BJ (cell line): ENCODE measurements at regions not wholly inside any gene's neighbourhood (a gene's known extent, or its start where the extent isn't known, plus 50 kb on each side); places are given as distances from the start of the nearest gene placed in this dataset.

Experiments
- CTCF ChIA-PET: fragments of 350-600 bp; formaldehyde crosslinking; extraction: SDS; loops from one replicate; lab custom pipeline; 2021; ENCODE audit warnings: antibody characterized with exemption, inconsistent platforms; lab: Yijun Ruan, JAX
- POLR2A ChIA-PET: fragments of 300-600 bp; sonication (Branson Sonifier 250); formaldehyde crosslinking; extraction: SDS; loops from one replicate; lab custom pipeline; 2021; ENCODE audit warnings: antibody characterized with exemption; lab: Charles Lee
- DNase-seq: peaks from one replicate; pipeline ENCODE4 v3.0.0-alpha.2; 2011; ENCODE audit warnings: low read depth
- H3K27me3 ChIP-seq: 2 replicates; pipeline ENCODE4 v1.6.0; 2011; ENCODE audit warnings: low read length; ENCODE audit not compliant: control insufficient read depth, insufficient read depth
- H3K36me3 ChIP-seq: 2 replicates; pipeline ENCODE4 v1.5.1; 2011; ENCODE audit warnings: low read length; ENCODE audit not compliant: control insufficient read depth, insufficient read depth
- H3K4me3 ChIP-seq: 2 replicates; pipeline ENCODE4 v1.5.1; 2011; ENCODE audit warnings: low read depth, mild to moderate bottlenecking, control low read depth, low read length
- CTCF ChIP-seq: IDR thresholded peaks from 2 replicates; pipeline ENCODE4 v1.5.1; 2011; ENCODE audit warnings: low read depth, mild to moderate bottlenecking, control low read depth, inconsistent platforms, low read length, moderate library complexity; ENCODE audit not compliant: insufficient read depth

GRCh38 chr2:57843158-57843557, 203.4 kb upstream of the VRK2 start:
- POLR2A ChIA-PET: no interaction called here
- no peak overlapping the region for H3K4me3 ChIP-seq
- CTCF ChIA-PET: no interaction called here
- no peak for DNase-seq
- H3K36me3 ChIP-seq: no peaks in the 10 kb centered on the region
- H3K27me3 ChIP-seq: no peaks in the 10 kb centered on the region; the same call in 1 of the 2 replicates
- TF ChIP-seq CTCF: no peak

GRCh38 chr2:57848723-57849122, 197.9 kb upstream of the VRK2 start:
- Histone ChIP-seq H3K4me3 (no peak overlapping the region), H3K27me3 (no peaks in the 10 kb centered on the region; the same call in 1 of the 2 replicates), H3K36me3 (no peaks in the 10 kb centered on the region)
- POLR2A ChIA-PET: no interaction called here
- DNase-seq: no peak
- CTCF ChIA-PET: no interaction called here
- no peak for TF ChIP-seq CTCF

GRCh38 chr2:57849843-57850242, 196.8 kb upstream of the VRK2 start:
- Histone ChIP-seq H3K4me3 (no peak overlapping the region), H3K36me3 (no peaks in the 10 kb centered on the region), H3K27me3 (no peaks in the 10 kb centered on the region; the same call in 1 of the 2 replicates)
- POLR2A ChIA-PET: no interaction called here
- CTCF ChIA-PET: interaction anchor here (0.5 kb wide), 1 partner anchor 567 kb away, joined by 3 read pairs; no protein-coding TSS in a partner anchor
- DNase-seq: no peak
- TF ChIP-seq CTCF: no peak

DNA sequence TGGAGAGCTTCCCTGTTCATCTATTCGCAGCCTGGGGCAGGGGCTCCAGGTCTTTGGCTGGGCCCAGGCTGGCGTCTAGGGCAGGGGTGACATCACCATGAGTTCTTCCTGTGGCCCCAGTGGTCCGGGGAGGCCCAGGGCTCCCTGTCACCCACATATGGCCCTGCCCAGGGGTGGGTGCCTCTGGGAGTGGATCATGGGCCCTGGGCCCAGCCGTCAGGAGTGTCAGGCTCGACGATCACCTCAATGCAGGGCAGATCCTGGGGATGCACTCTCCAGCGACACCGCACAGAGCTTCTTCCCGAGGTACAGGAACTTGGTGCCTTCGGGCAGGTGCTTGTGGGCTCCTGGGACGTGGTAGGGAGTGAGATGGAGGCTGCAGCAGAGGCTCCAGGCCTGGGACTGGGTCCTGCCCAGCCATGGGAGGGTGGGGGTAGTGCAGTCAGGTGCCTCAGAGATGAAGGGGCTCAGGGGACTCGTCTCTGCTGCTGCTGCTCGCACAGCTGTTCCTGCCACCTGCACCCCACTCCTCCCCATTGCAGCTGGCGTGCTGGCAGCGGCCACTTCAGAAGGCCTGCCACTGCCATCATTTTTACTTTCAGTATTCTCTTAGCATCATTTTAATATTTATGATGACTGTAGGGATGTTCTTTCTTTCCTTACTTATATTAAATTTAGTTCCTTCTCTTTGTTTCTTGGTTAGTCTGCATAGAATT, 196.0 kb upstream of the VRK2 start:
- no peak for DNase-seq
- no peak for TF ChIP-seq CTCF
- ChIA-PET CTCF (no interaction called here), POLR2A (no interaction called here)
- Histone ChIP-seq H3K27me3 (no peaks in the 10 kb centered on the region; the same call in 1 of the 2 replicates), H3K36me3 (no peaks in the 10 kb centered on the region), H3K4me3 (no peak overlapping the region)

- no peak for DNase-seq
- POLR2A ChIA-PET: no interaction called here
- Histone ChIP-seq H3K36me3 (no peaks in the 10 kb centered on the region), H3K27me3 (no peaks in the 10 kb centered on the region), H3K4me3 (no peak overlapping the region)
- TF ChIP-seq CTCF: no peak
- CTCF ChIA-PET: interaction anchor here (0.5 kb wide), 1 partner anchor 676 kb away, joined by 3 read pairs; no protein-coding TSS in a partner anchor
Measured at GRCh38 chr2:57855212-57855611, 191.4 kb upstream of the VRK2 start.
